ENCODE measurements at regions not wholly inside any gene's neighbourhood (a gene's known extent, or its start where the extent isn't known, plus 50 kb on each side); places are given as distances from the start of the nearest gene placed in this dataset.
A peak's percentile ranks its signal among the peaks of the same experiment; 100 is the strongest.

- no peak for DNase-seq (ENCODE audit: low read depth)
Measured at GRCh38 chr6:166774770-166775169, 147.7 kb upstream of the RPS6KA2 start.

- DNase-seq (ENCODE audit: low read depth): no peak
Measured at GRCh38 chr6:166774292-166774691, 147.2 kb upstream of the RPS6KA2 start.

GRCh38 chr6:166772518-166772917 is 145.5 kb upstream of the RPS6KA2 start:
- no peak for DNase-seq (ENCODE audit: low read depth)

GRCh38 chr6:166771701-166772100 is 144.7 kb upstream of the RPS6KA2 start:
- DNase-seq (ENCODE audit: low read depth): no peak

GRCh38 chr6:166770216-166771116 is 143.4 kb upstream of the RPS6KA2 start:
- no peak for DNase-seq (ENCODE audit: low read depth)

GRCh38 chr6:166769648-166770047 is 142.6 kb upstream of the RPS6KA2 start:
- no peak for DNase-seq (ENCODE audit: low read depth)

- no peak for DNase-seq (ENCODE audit: low read depth)
Measured at GRCh38 chr6:166768761-166769160, 141.7 kb upstream of the RPS6KA2 start.

- no peak for DNase-seq (ENCODE audit: low read depth)
Measured at GRCh38 chr6:166767230-166767629, 140.2 kb upstream of the RPS6KA2 start.

GRCh38 chr6:166766769-166767168 is 139.7 kb upstream of the RPS6KA2 start:
- DNase-seq (ENCODE audit: low read depth): no peak

GRCh38 chr6:166765234-166765541 is 138.1 kb upstream of the RPS6KA2 start:
- no peak for DNase-seq (ENCODE audit: low read depth)

GRCh38 chr6:166764473-166765233 is 137.6 kb upstream of the RPS6KA2 start:
- no peak for DNase-seq (ENCODE audit: low read depth)

- DNase-seq (ENCODE audit: low read depth): no peak
Measured at GRCh38 chr6:166763606-166764472, 136.8 kb upstream of the RPS6KA2 start.

GRCh38 chr6:166761801-166762200 is 134.8 kb upstream of the RPS6KA2 start:
- DNase-seq (ENCODE audit: low read depth): no peak

- peak; percentile 15 for DNase-seq (ENCODE audit: low read depth)
Measured at GRCh38 chr6:166760288-166760687, 133.2 kb upstream of the RPS6KA2 start.

- DNase-seq (ENCODE audit: low read depth): no peak
Measured at GRCh38 chr6:166758136-166758704, 131.2 kb upstream of the RPS6KA2 start.

GRCh38 chr6:166757232-166758135 is 130.4 kb upstream of the RPS6KA2 start:
- no peak for DNase-seq (ENCODE audit: low read depth)

- no peak for DNase-seq (ENCODE audit: low read depth)
Measured at GRCh38 chr6:166754218-166755030, 127.4 kb upstream of the RPS6KA2 start.

GRCh38 chr6:166752928-166753721 is 126.1 kb upstream of the RPS6KA2 start:
- DNase-seq (ENCODE audit: low read depth): no peak

- DNase-seq (ENCODE audit: low read depth): no peak
Measured at GRCh38 chr6:166752097-166752496, 125.0 kb upstream of the RPS6KA2 start.

All from activated gamma-delta T cell treated with anti-CD3 and anti-CD28 coated beads, Interleukin-2, amount 50 U/mL, for 16 hours (primary cell).